NCI-H524 (cell line): ENCODE measurements at regions not wholly inside any gene's neighbourhood (a gene's known extent, or its start where the extent isn't known, plus 50 kb on each side); places are given as distances from the start of the nearest gene placed in this dataset.

ENCODE experiments used
- DNase-seq, 2 experiments: peaks; one replicate each; lab custom pipeline; 2025; lab: John Stamatoyannopoulos, UW

DNA sequence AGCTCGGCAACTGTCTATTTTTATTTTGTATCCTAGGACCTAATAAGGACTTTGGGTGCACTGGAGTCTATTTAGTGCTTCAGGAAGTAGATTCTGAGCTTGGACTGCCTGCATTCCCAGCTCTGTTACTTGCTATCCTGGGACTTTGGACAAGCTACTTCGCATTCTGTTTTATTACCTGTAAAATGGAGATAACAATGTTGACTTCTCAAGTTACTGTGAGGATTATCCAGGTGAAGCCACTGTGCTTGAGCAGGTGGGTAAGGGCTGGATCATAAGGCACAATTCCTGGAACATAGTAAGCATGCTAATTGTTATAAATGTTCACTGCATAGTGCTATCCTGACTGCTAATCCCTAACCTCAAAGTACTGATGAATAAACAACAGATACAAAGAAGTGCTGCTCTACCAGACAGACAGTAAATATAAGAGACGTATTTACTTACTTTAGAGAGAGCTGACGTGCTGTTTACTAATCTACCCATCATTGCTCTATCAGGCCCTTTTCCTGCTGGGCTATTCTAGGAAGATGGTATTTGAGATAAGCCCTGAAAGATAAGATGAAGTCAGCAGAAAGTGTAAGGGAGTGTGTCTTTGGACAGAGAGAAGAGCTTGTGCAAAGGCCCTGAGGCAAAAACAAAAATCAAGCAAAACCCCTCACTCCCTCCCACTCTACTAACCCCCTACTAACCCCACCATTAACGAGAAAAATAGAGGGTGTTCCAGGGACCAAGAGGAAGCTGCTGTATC is 50.8 kb upstream of the FLT1 start:
- no peak for DNase-seq
